Adrenal gland (tissue), 5 donors: ENCODE measurements at regions not wholly inside any gene's neighbourhood (a gene's known extent, or its start where the extent isn't known, plus 50 kb on each side); places are given as distances from the start of the nearest gene placed in this dataset.

Experiments
- CTCF ChIP-seq, 6 experiments: fragments of 450-650 bp in 4 of 6; fragments of 200-600 bp in 2 of 6; sonication (generic) in 1 of 6; IDR thresholded peaks; 1 replicate in 5 of 6; 2 replicates in 1 of 6; pipeline versions ENCODE4 v1.5.1 to v1.8.0; 2016 to 2021; ENCODE audit warnings: antibody characterized with exemption in 6 of 6, mild to moderate bottlenecking in 2 of 6, moderate library complexity in 1 of 6
- POLR2A ChIP-seq, 2 donors: fragments of 450-650 bp; IDR thresholded peaks; one replicate each; pipeline ENCODE4 v1.6.1; 2017; ENCODE audit warnings: antibody characterized with exemption in 2 of 2, mild to moderate bottlenecking in 2 of 2, moderate library complexity in 1 of 2
- donor health status: DM: no; HTN: no; CAD: no.

GRCh38 chr9:82621447-82621846 lies 441.5 kb downstream of the RASEF start:
- no peak for TF ChIP-seq CTCF (IDR thresholded peaks at IDR 0.05)
- no peak for TF ChIP-seq POLR2A (IDR thresholded peaks at IDR 0.05)
